ENCODE measurements at regions not wholly inside any gene's neighbourhood (a gene's known extent, or its start where the extent isn't known, plus 50 kb on each side); places are given as distances from the start of the nearest gene placed in this dataset.

DNA sequence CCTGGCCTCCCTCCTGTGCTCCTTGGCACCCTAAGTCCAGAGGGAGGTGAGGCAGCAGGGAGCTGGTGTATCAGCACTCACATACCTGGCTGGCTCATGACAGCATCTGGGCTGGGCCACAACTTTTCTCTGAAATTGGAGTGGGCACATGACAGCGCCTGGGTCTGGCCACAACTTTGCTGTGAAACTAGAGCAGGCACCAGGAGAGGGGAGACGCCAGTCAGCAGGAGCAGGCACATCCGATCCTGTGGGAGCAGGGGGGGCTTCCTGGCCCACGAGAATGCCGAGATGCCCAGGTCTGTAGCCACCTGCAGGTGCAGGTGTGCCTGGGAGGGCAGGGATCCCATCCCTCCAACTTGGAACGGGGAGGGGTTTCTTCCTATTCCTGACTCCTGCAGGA, 69.7 kb upstream of the PPP3CA start:
- H3K9me3 ChIP-seq (ENCODE audit: control insufficient read depth, insufficient read depth, low read depth, low read length), result no peaks in the 10 kb centered on the region
- no peak overlapping the region for H3K27ac ChIP-seq (ENCODE audit: low read length)
- in situ Hi-C loops (cut with HindIII; ENCODE audit: low pct_unique_long_range_greater_than_20kb, low sequenced_read_pairs) (no loop called here), intact Hi-C loops (cut with micrococcal nuclease; ENCODE audit: unreplicated experiment) (no loop called here)
- no peak overlapping the region for H3K4me3 ChIP-seq (ENCODE audit: low read depth in 2 of 2, low read length in 2 of 2)
- BruUV-seq (replicated peaks), result no TSS peak
- no peaks in the 10 kb centered on the region for H3K36me3 ChIP-seq (ENCODE audit: control insufficient read depth, insufficient read depth, low read length)
- TF ChIP-seq POLR2AphosphoS5 (IDR thresholded peaks at IDR 0.05; ENCODE audit: low read depth, low read length) (no peak), CTCF (IDR thresholded peaks at IDR 0.05) (no peak), SIN3A (IDR thresholded peaks at IDR 0.05; ENCODE audit: borderline replicate concordance, insufficient read depth, low read depth, low read length) (no peak)
- TF ChIP-seq, protein P1, sequence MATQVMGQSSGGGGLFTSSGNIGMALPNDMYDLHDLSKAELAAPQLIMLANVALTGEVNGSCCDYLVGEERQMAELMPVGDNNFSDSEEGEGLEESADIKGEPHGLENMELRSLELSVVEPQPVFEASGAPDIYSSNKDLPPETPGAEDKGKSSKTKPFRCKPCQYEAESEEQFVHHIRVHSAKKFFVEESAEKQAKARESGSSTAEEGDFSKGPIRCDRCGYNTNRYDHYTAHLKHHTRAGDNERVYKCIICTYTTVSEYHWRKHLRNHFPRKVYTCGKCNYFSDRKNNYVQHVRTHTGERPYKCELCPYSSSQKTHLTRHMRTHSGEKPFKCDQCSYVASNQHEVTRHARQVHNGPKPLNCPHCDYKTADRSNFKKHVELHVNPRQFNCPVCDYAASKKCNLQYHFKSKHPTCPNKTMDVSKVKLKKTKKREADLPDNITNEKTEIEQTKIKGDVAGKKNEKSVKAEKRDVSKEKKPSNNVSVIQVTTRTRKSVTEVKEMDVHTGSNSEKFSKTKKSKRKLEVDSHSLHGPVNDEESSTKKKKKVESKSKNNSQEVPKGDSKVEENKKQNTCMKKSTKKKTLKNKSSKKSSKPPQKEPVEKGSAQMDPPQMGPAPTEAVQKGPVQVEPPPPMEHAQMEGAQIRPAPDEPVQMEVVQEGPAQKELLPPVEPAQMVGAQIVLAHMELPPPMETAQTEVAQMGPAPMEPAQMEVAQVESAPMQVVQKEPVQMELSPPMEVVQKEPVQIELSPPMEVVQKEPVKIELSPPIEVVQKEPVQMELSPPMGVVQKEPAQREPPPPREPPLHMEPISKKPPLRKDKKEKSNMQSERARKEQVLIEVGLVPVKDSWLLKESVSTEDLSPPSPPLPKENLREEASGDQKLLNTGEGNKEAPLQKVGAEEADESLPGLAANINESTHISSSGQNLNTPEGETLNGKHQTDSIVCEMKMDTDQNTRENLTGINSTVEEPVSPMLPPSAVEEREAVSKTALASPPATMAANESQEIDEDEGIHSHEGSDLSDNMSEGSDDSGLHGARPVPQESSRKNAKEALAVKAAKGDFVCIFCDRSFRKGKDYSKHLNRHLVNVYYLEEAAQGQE (IDR thresholded peaks at IDR 0.05; ENCODE audit: insufficient read depth in 1 of 2, low read depth in 2 of 2, low read length in 1 of 2), result no peak
- CTCF ChIA-PET, result no interaction called here
- ATAC-seq, result no peak
- POLR2A ChIA-PET, result no interaction called here
- DNase-seq (ENCODE audit: low read depth, low spot score), result no peak
- H3K4me1 ChIP-seq (ENCODE audit: control insufficient read depth, insufficient read depth, low read length), result no peaks in the 10 kb centered on the region
- no peaks in the 10 kb centered on the region for H3K27me3 ChIP-seq (ENCODE audit: control insufficient read depth, insufficient read depth, low read length)

DNA sequence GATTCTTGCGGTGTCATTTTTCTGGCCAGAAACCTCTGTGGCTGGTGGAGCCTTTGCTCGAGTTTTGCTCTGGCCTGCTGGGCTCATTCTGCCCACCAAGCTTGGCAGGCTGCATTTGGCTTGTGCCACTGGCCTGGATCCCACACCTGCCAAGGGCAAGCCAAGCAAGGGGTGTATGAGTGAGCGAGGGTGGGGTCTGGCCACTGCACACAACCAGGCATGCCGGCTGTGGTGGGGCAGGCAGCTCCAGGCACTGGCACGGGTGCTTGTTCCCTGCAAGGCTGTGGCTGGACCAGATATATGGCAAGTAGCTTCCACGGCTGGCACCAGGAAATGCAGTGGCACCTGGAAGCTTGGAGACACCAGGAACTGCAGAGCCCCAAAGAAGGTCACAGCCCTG, 68.6 kb upstream of the PPP3CA start:
- no peaks in the 10 kb centered on the region for H3K36me3 ChIP-seq (ENCODE audit: control insufficient read depth, insufficient read depth, low read length)
- BruUV-seq (replicated peaks), result no TSS peak
- ATAC-seq (no peak), DNase-seq (ENCODE audit: low read depth, low spot score) (no peak)
- H3K9me3 ChIP-seq (ENCODE audit: control insufficient read depth, insufficient read depth, low read depth, low read length), result no peaks in the 10 kb centered on the region
- no peak for TF ChIP-seq TCF7L2 (IDR thresholded peaks at IDR 0.05; ENCODE audit: low read depth, low read length)
- no peak overlapping the region for H3K27ac ChIP-seq (ENCODE audit: low read length)
- H3K4me1 ChIP-seq (ENCODE audit: control insufficient read depth, insufficient read depth, low read length), result no peaks in the 10 kb centered on the region
- CTCF ChIA-PET, result no interaction called here
- in situ Hi-C loops (cut with HindIII; ENCODE audit: low pct_unique_long_range_greater_than_20kb, low sequenced_read_pairs), result no loop called here
- intact Hi-C loops (cut with micrococcal nuclease; ENCODE audit: unreplicated experiment), result no loop called here
- no peak overlapping the region for H3K4me3 ChIP-seq (ENCODE audit: low read depth in 2 of 2, low read length in 2 of 2)
- POLR2A ChIA-PET, result no interaction called here
- H3K27me3 ChIP-seq (ENCODE audit: control insufficient read depth, insufficient read depth, low read length), result no peaks in the 10 kb centered on the region

GRCh38 chr4:101414496-101414895, 67.2 kb upstream of the PPP3CA start:
- POLR2A ChIA-PET, result no interaction called here
- Histone ChIP-seq H3K27ac (ENCODE audit: low read length) (no peak overlapping the region), H3K27me3 (ENCODE audit: control insufficient read depth, insufficient read depth, low read length) (no peaks in the 10 kb centered on the region), H3K4me1 (ENCODE audit: control insufficient read depth, insufficient read depth, low read length) (no peaks in the 10 kb centered on the region), H3K4me3 (ENCODE audit: low read depth in 2 of 2, low read length in 2 of 2) (no peak overlapping the region), H3K36me3 (ENCODE audit: control insufficient read depth, insufficient read depth, low read length) (no peaks in the 10 kb centered on the region), H3K9me3 (ENCODE audit: control insufficient read depth, insufficient read depth, low read depth, low read length) (no peaks in the 10 kb centered on the region)
- no peak for ATAC-seq
- TF ChIP-seq CTCF (IDR thresholded peaks at IDR 0.05) (no peak), POLR2AphosphoS5 (IDR thresholded peaks at IDR 0.05; ENCODE audit: low read depth, low read length) (no peak), TCF7L2 (IDR thresholded peaks at IDR 0.05; ENCODE audit: low read depth, low read length) (no peak)
- no peak for DNase-seq (ENCODE audit: low read depth, low spot score)
- CTCF ChIA-PET, result no interaction called here
- no TSS peak for BruUV-seq (replicated peaks)
- in situ Hi-C loops (cut with HindIII; ENCODE audit: low pct_unique_long_range_greater_than_20kb, low sequenced_read_pairs), result no loop called here
- intact Hi-C loops (cut with micrococcal nuclease; ENCODE audit: unreplicated experiment), result no loop called here
